ENCODE measurements at regions not wholly inside any gene's neighbourhood (a gene's known extent, or its start where the extent isn't known, plus 50 kb on each side); places are given as distances from the start of the nearest gene placed in this dataset.

DNA sequence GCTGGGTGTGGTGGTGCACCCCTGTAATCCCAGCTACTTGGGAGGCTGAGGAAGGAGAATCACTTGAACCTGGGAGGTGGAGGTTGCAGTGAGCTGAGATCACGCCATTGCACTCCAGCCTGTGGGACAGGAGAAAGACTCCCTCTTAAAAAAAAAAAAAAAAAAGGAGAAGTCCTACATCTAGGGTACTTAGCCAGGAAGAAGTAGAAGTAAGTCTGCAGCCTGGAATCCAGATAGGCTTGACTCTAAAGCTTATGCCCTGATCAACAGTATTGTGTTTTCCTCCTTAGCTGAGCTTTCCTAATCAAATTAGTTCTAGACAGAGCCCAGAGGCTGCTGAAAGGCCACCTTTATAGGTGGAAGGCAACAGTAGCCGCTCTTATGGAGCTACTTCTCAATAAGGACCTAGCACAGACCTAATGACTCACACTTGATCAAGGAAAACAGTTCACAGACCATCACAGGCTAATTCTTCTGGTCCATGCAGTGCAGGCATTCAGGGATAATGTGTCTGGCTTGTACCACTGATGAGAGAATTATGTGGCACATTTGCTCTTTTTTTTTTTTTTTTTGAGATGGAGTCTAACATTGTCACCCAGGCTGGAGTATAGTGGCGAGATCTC, 105.5 kb upstream of the KLF4 start:
- TF ChIP-seq EZH2 (IDR thresholded peaks at IDR 0.05; ENCODE audit: borderline replicate concordance): no peak
- no peaks in the 10 kb centered on the region for H3K9me3 ChIP-seq (ENCODE audit: low read depth)
- no peak for DNase-seq (ENCODE audit: low spot score)
- H4K20me1 ChIP-seq (ENCODE audit: insufficient read depth, poor library complexity, severe bottlenecking): no peaks in the 10 kb centered on the region
- peaks cover 14% of the 10 kb centered on the region for H3K4me1 ChIP-seq (ENCODE audit: insufficient read depth)
- no peak overlapping the region for H3K4me2 ChIP-seq
- WGBS (ENCODE audit: low lambda C conversion rate, missing lambda C conversion rate): 93% methylated on average over 3 of the region's 3 CpGs
- H3K9me2 ChIP-seq (replicated peaks; ENCODE audit: insufficient read depth): no peaks in the 10 kb centered on the region
- H3K36me3 ChIP-seq (replicated peaks; ENCODE audit: insufficient read depth, low read depth): no peaks in the 10 kb centered on the region
- no peak overlapping the region for H2AFZ ChIP-seq
- no peak overlapping the region for H3K4me3 ChIP-seq
- H3K79me2 ChIP-seq: no peaks in the 10 kb centered on the region
- H3K27ac ChIP-seq: no peak overlapping the region
- H3K27me3 ChIP-seq: no peaks in the 10 kb centered on the region

DNA sequence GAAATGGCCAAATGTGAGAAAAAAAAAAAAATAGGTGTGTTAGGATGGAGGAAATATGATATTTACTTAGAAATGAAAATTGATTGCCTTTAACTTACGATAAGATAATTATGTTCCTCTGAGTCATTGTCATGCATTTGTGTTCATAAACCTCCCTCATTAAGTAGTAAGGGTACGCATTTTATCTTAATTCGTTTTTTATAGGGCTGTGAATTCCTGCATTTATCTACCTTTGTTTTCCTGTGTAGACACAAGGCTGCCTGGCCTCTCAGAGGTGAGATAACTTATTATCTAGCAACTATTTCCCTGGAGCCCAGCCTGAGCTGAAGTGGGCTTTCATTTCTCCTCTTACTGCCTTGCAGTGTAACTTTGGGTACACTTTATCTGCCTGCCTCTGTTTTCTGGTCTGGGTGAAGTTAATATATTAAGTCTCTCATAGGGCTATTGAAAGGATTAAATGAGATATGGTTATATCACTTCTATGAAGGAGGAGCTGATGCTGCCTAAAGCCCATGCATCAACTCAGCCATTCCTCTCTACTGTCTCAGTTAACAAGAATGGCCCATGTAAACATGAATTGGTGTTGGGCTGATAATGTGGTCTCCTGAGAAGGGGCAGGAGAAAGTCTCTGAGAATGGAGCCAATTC, 103.8 kb upstream of the KLF4 start:
- Histone ChIP-seq H3K79me2 (no peaks in the 10 kb centered on the region), H3K4me3 (no peak overlapping the region), H2AFZ (no peak overlapping the region), H3K9me3 (ENCODE audit: low read depth) (no peaks in the 10 kb centered on the region), H3K4me1 (ENCODE audit: insufficient read depth) (peaks cover 15% of the 10 kb centered on the region), H3K4me2 (peak overlapping the region; percentile 15), H3K36me3 (replicated peaks; ENCODE audit: insufficient read depth, low read depth) (no peaks in the 10 kb centered on the region), H4K20me1 (ENCODE audit: insufficient read depth, poor library complexity, severe bottlenecking) (no peaks in the 10 kb centered on the region), H3K9me2 (replicated peaks; ENCODE audit: insufficient read depth) (no peaks in the 10 kb centered on the region), H3K27ac (peak overlapping the region; percentile 56), H3K27me3 (no peaks in the 10 kb centered on the region)
- 17% methylated on average over 3 of the region's 3 CpGs for WGBS (ENCODE audit: low lambda C conversion rate, missing lambda C conversion rate)
- no peak for DNase-seq (ENCODE audit: low spot score)
- TF ChIP-seq EZH2 (IDR thresholded peaks at IDR 0.05; ENCODE audit: borderline replicate concordance): no peak
- peak; percentile 76 for TF ChIP-seq EZH2phosphoT487 (IDR thresholded peaks at IDR 0.05; ENCODE audit: low read depth, severe bottlenecking, unreplicated experiment)

DNA sequence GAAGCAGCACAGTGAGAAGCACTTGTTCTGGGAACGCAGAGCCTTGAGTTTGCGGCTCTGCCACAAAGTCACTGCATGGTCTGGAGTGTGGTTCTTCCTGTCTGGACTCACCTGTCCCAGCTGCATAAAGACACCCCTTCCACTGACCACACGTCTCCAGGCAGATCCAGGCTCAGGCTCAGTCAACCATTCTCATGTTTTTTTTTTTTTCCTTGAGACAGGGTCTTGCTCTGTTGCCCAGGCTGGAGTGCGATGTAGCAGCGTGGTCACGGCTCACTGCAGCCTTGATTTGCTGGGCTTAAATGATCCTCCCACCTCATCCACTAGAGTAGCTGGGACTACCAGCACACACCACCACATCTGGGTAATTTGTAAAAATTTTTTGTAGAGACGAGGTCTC, 102.9 kb upstream of the KLF4 start:
- H3K9me3 ChIP-seq (ENCODE audit: low read depth): no peaks in the 10 kb centered on the region
- TF ChIP-seq, protein P1, sequence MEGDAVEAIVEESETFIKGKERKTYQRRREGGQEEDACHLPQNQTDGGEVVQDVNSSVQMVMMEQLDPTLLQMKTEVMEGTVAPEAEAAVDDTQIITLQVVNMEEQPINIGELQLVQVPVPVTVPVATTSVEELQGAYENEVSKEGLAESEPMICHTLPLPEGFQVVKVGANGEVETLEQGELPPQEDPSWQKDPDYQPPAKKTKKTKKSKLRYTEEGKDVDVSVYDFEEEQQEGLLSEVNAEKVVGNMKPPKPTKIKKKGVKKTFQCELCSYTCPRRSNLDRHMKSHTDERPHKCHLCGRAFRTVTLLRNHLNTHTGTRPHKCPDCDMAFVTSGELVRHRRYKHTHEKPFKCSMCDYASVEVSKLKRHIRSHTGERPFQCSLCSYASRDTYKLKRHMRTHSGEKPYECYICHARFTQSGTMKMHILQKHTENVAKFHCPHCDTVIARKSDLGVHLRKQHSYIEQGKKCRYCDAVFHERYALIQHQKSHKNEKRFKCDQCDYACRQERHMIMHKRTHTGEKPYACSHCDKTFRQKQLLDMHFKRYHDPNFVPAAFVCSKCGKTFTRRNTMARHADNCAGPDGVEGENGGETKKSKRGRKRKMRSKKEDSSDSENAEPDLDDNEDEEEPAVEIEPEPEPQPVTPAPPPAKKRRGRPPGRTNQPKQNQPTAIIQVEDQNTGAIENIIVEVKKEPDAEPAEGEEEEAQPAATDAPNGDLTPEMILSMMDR (IDR thresholded peaks at IDR 0.05; ENCODE audit: poor library complexity): no peak
- TF ChIP-seq EZH2 (IDR thresholded peaks at IDR 0.05; ENCODE audit: borderline replicate concordance) (no peak), EZH2phosphoT487 (IDR thresholded peaks at IDR 0.05; ENCODE audit: low read depth, severe bottlenecking, unreplicated experiment) (no peak)
- H3K27me3 ChIP-seq: no peaks in the 10 kb centered on the region
- H3K4me2 ChIP-seq: no peak overlapping the region
- H3K9me2 ChIP-seq (replicated peaks; ENCODE audit: insufficient read depth): no peaks in the 10 kb centered on the region
- no peaks in the 10 kb centered on the region for H3K36me3 ChIP-seq (replicated peaks; ENCODE audit: insufficient read depth, low read depth)
- DNase-seq (ENCODE audit: low spot score): no peak
- H3K4me1 ChIP-seq (ENCODE audit: insufficient read depth): peaks cover 13% of the 10 kb centered on the region
- no peaks in the 10 kb centered on the region for H3K79me2 ChIP-seq
- WGBS (ENCODE audit: low lambda C conversion rate, missing lambda C conversion rate): 97% methylated on average over 7 of the region's 7 CpGs
- H3K27ac ChIP-seq: no peak overlapping the region
- H2AFZ ChIP-seq: no peak overlapping the region
- H3K4me3 ChIP-seq: no peak overlapping the region
- H4K20me1 ChIP-seq (ENCODE audit: insufficient read depth, poor library complexity, severe bottlenecking): no peaks in the 10 kb centered on the region

DNA sequence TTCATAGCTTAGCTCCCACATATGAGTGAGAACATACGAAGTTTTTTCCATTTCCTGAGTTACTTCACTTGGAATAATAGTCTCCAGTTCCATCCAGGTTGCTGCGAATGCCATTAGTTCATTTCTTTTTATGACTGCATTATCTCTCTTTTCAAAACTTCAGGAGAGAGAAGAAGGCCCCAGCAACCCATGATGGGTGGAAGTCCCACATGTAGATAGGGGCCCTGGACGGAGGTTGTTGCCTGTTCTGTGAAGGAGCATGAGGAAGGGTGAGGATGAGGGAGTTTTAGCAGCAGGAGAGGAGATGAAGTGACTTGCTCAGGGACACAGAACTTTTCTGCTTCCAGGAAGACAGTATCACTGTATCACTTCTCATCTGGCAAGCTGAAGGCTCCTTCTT, 102.2 kb upstream of the KLF4 start:
- Histone ChIP-seq H3K27ac (no peak overlapping the region), H3K27me3 (no peaks in the 10 kb centered on the region), H3K4me3 (no peak overlapping the region), H3K36me3 (replicated peaks; ENCODE audit: insufficient read depth, low read depth) (no peaks in the 10 kb centered on the region), H3K4me2 (no peak overlapping the region), H3K9me3 (ENCODE audit: low read depth) (no peaks in the 10 kb centered on the region), H3K79me2 (no peaks in the 10 kb centered on the region), H3K4me1 (ENCODE audit: insufficient read depth) (peaks cover 16% of the 10 kb centered on the region), H2AFZ (no peak overlapping the region), H4K20me1 (ENCODE audit: insufficient read depth, poor library complexity, severe bottlenecking) (no peaks in the 10 kb centered on the region), H3K9me2 (replicated peaks; ENCODE audit: insufficient read depth) (no peaks in the 10 kb centered on the region)
- DNase-seq (ENCODE audit: low spot score): no peak
- WGBS (ENCODE audit: low lambda C conversion rate, missing lambda C conversion rate): 88% methylated on average over 3 of the region's 3 CpGs
- TF ChIP-seq EZH2 (IDR thresholded peaks at IDR 0.05; ENCODE audit: borderline replicate concordance) (no peak), EZH2phosphoT487 (IDR thresholded peaks at IDR 0.05; ENCODE audit: low read depth, severe bottlenecking, unreplicated experiment) (no peak)
- TF ChIP-seq, protein P1 (IDR thresholded peaks at IDR 0.05; ENCODE audit: poor library complexity): no peak
